ENCODE measurements at regions not wholly inside any gene's neighbourhood (a gene's known extent, or its start where the extent isn't known, plus 50 kb on each side); places are given as distances from the start of the nearest gene placed in this dataset.
"Not testable (repeated sequence)": the region's sequence is repeated elsewhere in the genome, so short reads cannot be mapped to it uniquely, and the experiment has no call there.

GRCh38 chr12:116373572-116374206 lies 96.2 kb upstream of the MED13L start:
- H3K27me3 Mint-ChIP-seq, result no peaks in the 10 kb centered on the region
- no peaks in the 10 kb centered on the region for H3K4me1 Mint-ChIP-seq
- no peak overlapping the region for H3K4me3 Mint-ChIP-seq
- H3K9me3 Mint-ChIP-seq, result no peaks in the 10 kb centered on the region
- H3K36me3 Mint-ChIP-seq, result no peaks in the 10 kb centered on the region
- H3K27ac Mint-ChIP-seq, result no peak overlapping the region

GRCh38 chr12:116374207-116374606 lies 96.7 kb upstream of the MED13L start:
- no peak overlapping the region for H3K27ac Mint-ChIP-seq
- no peaks in the 10 kb centered on the region for H3K27me3 Mint-ChIP-seq
- no peaks in the 10 kb centered on the region for H3K9me3 Mint-ChIP-seq
- no peaks in the 10 kb centered on the region for H3K36me3 Mint-ChIP-seq
- H3K4me3 Mint-ChIP-seq, result no peak overlapping the region
- no peaks in the 10 kb centered on the region for H3K4me1 Mint-ChIP-seq

- Mint-ChIP-seq H3K9me3 (no peaks in the 10 kb centered on the region), H3K27ac (no peak overlapping the region), H3K4me1 (no peaks in the 10 kb centered on the region), H3K27me3 (no peaks in the 10 kb centered on the region), H3K36me3 (no peaks in the 10 kb centered on the region), H3K4me3 (no peak overlapping the region)
Observed at GRCh38 chr12:116375278-116375842, 97.9 kb upstream of the MED13L start.

- H3K27ac Mint-ChIP-seq, result no peak overlapping the region
- H3K36me3 Mint-ChIP-seq, result no peaks in the 10 kb centered on the region
- H3K4me3 Mint-ChIP-seq, result no peak overlapping the region
- H3K4me1 Mint-ChIP-seq, result no peaks in the 10 kb centered on the region
- H3K9me3 Mint-ChIP-seq, result no peaks in the 10 kb centered on the region
- H3K27me3 Mint-ChIP-seq, result no peaks in the 10 kb centered on the region
Observed at GRCh38 chr12:116376354-116377193, 99.1 kb upstream of the MED13L start.

GRCh38 chr12:116377194-116377571 lies 99.7 kb upstream of the MED13L start:
- H3K27ac Mint-ChIP-seq, H3K27me3 Mint-ChIP-seq, H3K36me3 Mint-ChIP-seq: not testable (repeated sequence)

GRCh38 chr12:116378002-116378401 lies 100.5 kb upstream of the MED13L start:
- Mint-ChIP-seq H3K9me3 (no peaks in the 10 kb centered on the region), H3K4me1 (no peaks in the 10 kb centered on the region), H3K36me3 (no peaks in the 10 kb centered on the region), H3K27ac (no peak overlapping the region), H3K4me3 (no peak overlapping the region), H3K27me3 (no peaks in the 10 kb centered on the region)

More at GRCh38 chr12:116377194-116377571, 99.7 kb upstream of the MED13L start:
- not testable (repeated sequence) for H3K4me1 Mint-ChIP-seq, H3K4me3 Mint-ChIP-seq, H3K9me3 Mint-ChIP-seq

- Mint-ChIP-seq H3K27me3 (no peaks in the 10 kb centered on the region), H3K36me3 (no peaks in the 10 kb centered on the region), H3K27ac (no peak overlapping the region), H3K9me3 (no peaks in the 10 kb centered on the region), H3K4me1 (peaks cover 4% of the 10 kb centered on the region), H3K4me3 (no peak overlapping the region)
Observed at GRCh38 chr12:116380108-116380507, 102.6 kb upstream of the MED13L start.

- H3K9me3 Mint-ChIP-seq, H3K27ac Mint-ChIP-seq, H3K4me1 Mint-ChIP-seq, H3K36me3 Mint-ChIP-seq, H3K4me3 Mint-ChIP-seq, H3K27me3 Mint-ChIP-seq: not testable (repeated sequence)
Observed at GRCh38 chr12:116380740-116381139, 103.2 kb upstream of the MED13L start.

- Mint-ChIP-seq H3K4me1 (peaks cover 4% of the 10 kb centered on the region), H3K27me3 (no peaks in the 10 kb centered on the region), H3K9me3 (no peaks in the 10 kb centered on the region), H3K4me3 (no peak overlapping the region), H3K27ac (no peak overlapping the region), H3K36me3 (no peaks in the 10 kb centered on the region)
Observed at GRCh38 chr12:116381240-116381743, 103.8 kb upstream of the MED13L start.

- Mint-ChIP-seq H3K4me1 (peaks cover 4% of the 10 kb centered on the region), H3K27me3 (no peaks in the 10 kb centered on the region), H3K36me3 (no peaks in the 10 kb centered on the region), H3K27ac (no peak overlapping the region), H3K4me3 (no peak overlapping the region), H3K9me3 (no peaks in the 10 kb centered on the region)
Observed at GRCh38 chr12:116381744-116382685, 104.5 kb upstream of the MED13L start.

GRCh38 chr12:116382686-116383530 lies 105.4 kb upstream of the MED13L start:
- Mint-ChIP-seq H3K36me3 (no peaks in the 10 kb centered on the region), H3K4me3 (no peak overlapping the region), H3K27ac (no peak overlapping the region), H3K27me3 (no peaks in the 10 kb centered on the region), H3K4me1 (peaks cover 4% of the 10 kb centered on the region), H3K9me3 (no peaks in the 10 kb centered on the region)

GRCh38 chr12:116384175-116384574 lies 106.7 kb upstream of the MED13L start:
- no peaks in the 10 kb centered on the region for H3K9me3 Mint-ChIP-seq
- H3K4me1 Mint-ChIP-seq, result peaks cover 4% of the 10 kb centered on the region
- no peak overlapping the region for H3K4me3 Mint-ChIP-seq
- H3K27me3 Mint-ChIP-seq, result no peaks in the 10 kb centered on the region
- no peaks in the 10 kb centered on the region for H3K36me3 Mint-ChIP-seq
- peak overlapping the region; percentile 25 for H3K27ac Mint-ChIP-seq

GRCh38 chr12:116384691-116385485 lies 107.4 kb upstream of the MED13L start:
- Mint-ChIP-seq H3K27ac (no peak overlapping the region), H3K36me3 (no peaks in the 10 kb centered on the region), H3K27me3 (no peaks in the 10 kb centered on the region), H3K4me1 (peaks cover 4% of the 10 kb centered on the region), H3K4me3 (no peak overlapping the region), H3K9me3 (no peaks in the 10 kb centered on the region)
